ENCODE measurements at regions not wholly inside any gene's neighbourhood (a gene's known extent, or its start where the extent isn't known, plus 50 kb on each side); places are given as distances from the start of the nearest gene placed in this dataset.

- DNase-seq (ENCODE audit: low read depth): no peak
Observed at GRCh38 chr22:47601666-47602065, 839.2 kb downstream of the TBC1D22A start.

- no peak for DNase-seq (ENCODE audit: low read depth)
Observed at GRCh38 chr22:47600791-47601625, 838.6 kb downstream of the TBC1D22A start.

- DNase-seq (ENCODE audit: low read depth): no peak
Observed at GRCh38 chr22:47600281-47600680, 837.8 kb downstream of the TBC1D22A start.

GRCh38 chr22:47599753-47600152, 837.3 kb downstream of the TBC1D22A start:
- no peak for DNase-seq (ENCODE audit: low read depth)

- no peak for DNase-seq (ENCODE audit: low read depth)
Observed at GRCh38 chr22:47598864-47599263, 836.4 kb downstream of the TBC1D22A start.

- DNase-seq (ENCODE audit: low read depth): no peak
Observed at GRCh38 chr22:47597041-47597440, 834.6 kb downstream of the TBC1D22A start.

GRCh38 chr22:47596176-47596690, 833.8 kb downstream of the TBC1D22A start:
- DNase-seq (ENCODE audit: low read depth): no peak

- no peak for DNase-seq (ENCODE audit: low read depth)
Observed at GRCh38 chr22:47594836-47595521, 832.5 kb downstream of the TBC1D22A start.

GRCh38 chr22:47593911-47594311, 831.5 kb downstream of the TBC1D22A start:
- DNase-seq (ENCODE audit: low read depth): no peak

- DNase-seq (ENCODE audit: low read depth): no peak
Observed at GRCh38 chr22:47593291-47593690, 830.8 kb downstream of the TBC1D22A start.

GRCh38 chr22:47592791-47593190, 830.3 kb downstream of the TBC1D22A start:
- DNase-seq (ENCODE audit: low read depth): no peak

GRCh38 chr22:47591709-47592108, 829.3 kb downstream of the TBC1D22A start:
- DNase-seq (ENCODE audit: low read depth): no peak

- DNase-seq (ENCODE audit: low read depth): no peak
Observed at GRCh38 chr22:47591016-47591415, 828.6 kb downstream of the TBC1D22A start.

GRCh38 chr22:47589271-47590250, 827.1 kb downstream of the TBC1D22A start:
- no peak for DNase-seq (ENCODE audit: low read depth)

- DNase-seq (ENCODE audit: low read depth): no peak
Observed at GRCh38 chr22:47588578-47588960, 826.1 kb downstream of the TBC1D22A start.

GRCh38 chr22:47587861-47588577, 825.6 kb downstream of the TBC1D22A start:
- DNase-seq (ENCODE audit: low read depth): no peak

GRCh38 chr22:47587361-47587760, 824.9 kb downstream of the TBC1D22A start:
- no peak for DNase-seq (ENCODE audit: low read depth)

- DNase-seq (ENCODE audit: low read depth): no peak
Observed at GRCh38 chr22:47586946-47587345, 824.5 kb downstream of the TBC1D22A start.

GRCh38 chr22:47586038-47586437, 823.6 kb downstream of the TBC1D22A start:
- no peak for DNase-seq (ENCODE audit: low read depth)

- no peak for DNase-seq (ENCODE audit: low read depth)
Observed at GRCh38 chr22:47583959-47584562, 821.6 kb downstream of the TBC1D22A start.

- DNase-seq (ENCODE audit: low read depth): no peak
Observed at GRCh38 chr22:47582067-47582466, 819.6 kb downstream of the TBC1D22A start.
